T-cell (primary cell): ENCODE measurements at regions not wholly inside any gene's neighbourhood (a gene's known extent, or its start where the extent isn't known, plus 50 kb on each side); places are given as distances from the start of the nearest gene placed in this dataset.

Experiments used
- ATAC-seq, 4 experiments: fragments of 200-7000 bp in 3 of 4; fragments of 150-1000 bp in 1 of 4; cut with Tn5 transposase; replicated peaks in 1 of 4; 1 replicate in 3 of 4; 2 replicates in 1 of 4; pipeline ENCODE4 v1.10.0; 2021; ENCODE audit warnings: moderate library complexity in 3 of 4, mild to moderate bottlenecking in 2 of 4, moderate number of reproducible peaks in 1 of 4
- CTCF ChIA-PET, 2 donors: fragments of 300-600 bp; sonication (Branson Sonifier 250); formaldehyde crosslinking; loops; one replicate each; lab custom pipeline; 2022; ENCODE audit warnings: antibody characterized with exemption in 2 of 2; lab: Charles Lee
- POLR2A ChIA-PET, 2 donors: fragments of 300-600 bp; sonication (Branson Sonifier 250); formaldehyde crosslinking; loops; one replicate each; lab custom pipeline; 2022; ENCODE audit warnings: antibody characterized with exemption in 2 of 2; lab: Charles Lee
- DNase-seq, 35 experiments: peaks; one replicate each; pipeline versions ENCODE4 v3.0.0 to v3.0.0-alpha.2; 2013 to 2023
- H3K27ac ChIP-seq: one replicate; pipeline ENCODE4 v1.5.1; 2013; ENCODE audit warnings: low read length
- H3K27me3 ChIP-seq, 2 experiments: replicated peaks in 1 of 2; 1 replicate in 1 of 2; 2 replicates in 1 of 2; pipeline versions ENCODE4 v1.6.1 to v1.7.0; 2013; ENCODE audit warnings: low read length in 1 of 2, mixed read lengths in 1 of 2; ENCODE audit not compliant: control insufficient read depth in 2 of 2, insufficient read depth in 2 of 2; ENCODE audit errors: extremely low read depth in 1 of 2
- H3K36me3 ChIP-seq, 2 donors: 1 replicate in 1 of 2; 2 replicates in 1 of 2; pipeline versions ENCODE4 v1.6.1 to v1.7.0; 2013; ENCODE audit warnings: low read length in 1 of 2; ENCODE audit not compliant: control insufficient read depth in 2 of 2, insufficient read depth in 1 of 2; ENCODE audit errors: extremely low read depth in 1 of 2
- H3K4me1 ChIP-seq, 2 experiments: 1 replicate in 1 of 2; 2 replicates in 1 of 2; pipeline versions ENCODE4 v1.6.1 to v1.7.0; 2013; ENCODE audit warnings: low read length in 2 of 2, mixed read lengths in 1 of 2; ENCODE audit not compliant: insufficient read depth in 2 of 2, control insufficient read depth in 1 of 2; ENCODE audit errors: extremely low read depth in 1 of 2
- H3K4me3 ChIP-seq, 2 donors: 1 replicate in 1 of 2; 2 replicates in 1 of 2; pipeline versions ENCODE4 v1.5.1 to v1.7.0; 2013; ENCODE audit warnings: mild to moderate bottlenecking in 2 of 2, low read length in 1 of 2, moderate library complexity in 1 of 2; ENCODE audit not compliant: control insufficient read depth in 1 of 2; ENCODE audit errors: extremely low read depth in 1 of 2
- H3K9me3 ChIP-seq: 2 replicates; pipeline ENCODE4 v1.7.0; 2013
- H3K27ac Mint-ChIP-seq, 2 donors: one replicate each; pipeline ENCODE4 v1.8.0; 2020 to 2021; ENCODE audit warnings: mild to moderate bottlenecking in 2 of 2, mixed read lengths in 2 of 2
- H3K27me3 Mint-ChIP-seq, 2 donors: one replicate each; pipeline ENCODE4 v1.8.0; 2021 to 2022; ENCODE audit warnings: mixed read lengths in 2 of 2
- H3K36me3 Mint-ChIP-seq: one replicate; pipeline ENCODE4 v1.8.0; 2021; ENCODE audit warnings: mixed read lengths
- H3K4me1 Mint-ChIP-seq, 3 donors: one replicate each; pipeline ENCODE4 v1.8.0; 2020 to 2022; ENCODE audit warnings: mixed read lengths in 3 of 3, mild to moderate bottlenecking in 1 of 3
- H3K4me3 Mint-ChIP-seq, 3 donors: one replicate each; pipeline ENCODE4 v1.8.0; 2020 to 2022; ENCODE audit warnings: mild to moderate bottlenecking in 3 of 3, mixed read lengths in 3 of 3, moderate library complexity in 3 of 3
- H3K9me3 Mint-ChIP-seq, 3 donors: one replicate each; pipeline ENCODE4 v1.8.0; 2020 to 2022; ENCODE audit warnings: mixed read lengths in 3 of 3
- WGBS: methylation state at CpG from one replicate; pipeline ENCODE4 v1.1.5; 2013; ENCODE audit warnings: missing lambda C conversion rate; ENCODE audit not compliant: insufficient coverage; 5-methylcytosine and 5-hydroxymethylcytosine counted together

DNA sequence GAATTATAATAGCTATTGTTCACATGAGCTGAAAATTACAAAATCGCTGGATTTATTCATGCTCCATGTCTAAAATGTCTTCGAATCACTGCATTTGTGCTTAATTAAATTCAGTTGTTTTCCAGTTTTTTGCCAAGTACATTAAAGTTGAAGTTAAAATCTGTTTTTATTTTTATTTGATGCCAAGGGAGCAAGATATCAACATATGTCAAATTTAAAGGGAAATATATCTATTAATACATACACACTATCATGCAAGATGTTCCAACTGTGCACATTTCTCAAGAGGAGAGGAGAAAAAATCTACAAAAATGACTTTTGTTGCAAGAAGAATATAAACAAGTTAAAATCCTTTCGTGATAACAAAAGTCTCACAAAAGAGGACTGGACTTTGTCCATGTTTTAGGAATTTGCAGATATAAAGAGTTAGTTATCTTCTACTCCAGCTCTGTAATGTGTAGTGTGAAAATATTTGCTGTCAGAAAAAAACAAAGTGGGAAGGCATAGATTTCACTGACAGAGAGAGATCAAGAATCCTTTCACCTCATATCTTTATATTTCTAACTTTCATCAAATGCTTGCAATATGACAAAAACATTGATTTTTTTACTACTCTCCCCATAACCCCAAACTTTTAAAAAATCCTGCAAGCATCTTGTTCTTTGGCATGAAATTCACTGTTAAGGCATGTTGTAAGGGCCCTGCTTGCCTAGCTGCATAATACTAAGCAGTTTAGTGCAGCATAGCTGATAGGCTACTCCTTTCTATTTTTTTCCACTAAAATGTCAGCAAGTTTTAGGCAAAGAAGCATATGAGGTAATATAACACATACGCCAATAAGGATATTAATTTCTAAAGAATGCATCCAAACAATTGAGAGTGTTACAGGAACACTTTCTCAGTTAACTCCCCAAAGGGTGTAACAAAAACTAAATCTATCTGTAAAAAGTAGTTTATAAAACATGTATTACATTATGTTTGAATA lies 340.2 kb upstream of the ADAMTS5 start:
- no peak overlapping the region for H3K4me3 Mint-ChIP-seq
- Histone ChIP-seq H3K27ac (no peak overlapping the region), H3K36me3 (no peaks in the 10 kb centered on the region), H3K4me3 (no peak overlapping the region), H3K27me3 (no peaks in the 10 kb centered on the region), H3K4me1 (no peaks in the 10 kb centered on the region), H3K9me3 (no peaks in the 10 kb centered on the region)
- ATAC-seq: no peak
- no peaks in the 10 kb centered on the region for H3K4me1 Mint-ChIP-seq
- DNase-seq: no peak
- no peak overlapping the region for H3K27ac Mint-ChIP-seq
- no peaks in the 10 kb centered on the region for H3K36me3 Mint-ChIP-seq
- POLR2A ChIA-PET: no interaction called here
- CTCF ChIA-PET: no interaction called here
- H3K9me3 Mint-ChIP-seq: peaks cover 5% of the 10 kb centered on the region in 3 donors
- H3K27me3 Mint-ChIP-seq: no peaks in the 10 kb centered on the region
- 90% methylated on average over 2 of the region's 4 CpGs for WGBS

- Histone ChIP-seq H3K27me3 (no peaks in the 10 kb centered on the region), H3K36me3 (no peaks in the 10 kb centered on the region), H3K27ac (no peak overlapping the region), H3K9me3 (no peaks in the 10 kb centered on the region), H3K4me1 (no peaks in the 10 kb centered on the region), H3K4me3 (no peak overlapping the region)
- Mint-ChIP-seq H3K4me1 (no peaks in the 10 kb centered on the region), H3K9me3 (peaks cover 3 to 7% (median 6%) of the 10 kb centered on the region in 3 donors), H3K27ac (no peak overlapping the region), H3K27me3 (no peaks in the 10 kb centered on the region), H3K36me3 (no peaks in the 10 kb centered on the region), H3K4me3 (no peak overlapping the region)
- ATAC-seq (no peak), DNase-seq (no peak)
- POLR2A ChIA-PET: no interaction called here
- CTCF ChIA-PET: no interaction called here
These were observed 339.3 kb upstream of the ADAMTS5 start for GRCh38 chr21:27306206-27306605.

GRCh38 chr21:27301220-27301619 lies 334.3 kb upstream of the ADAMTS5 start:
- no peaks in the 10 kb centered on the region for H3K4me1 ChIP-seq
- WGBS: no CpG with 5 or more reads among the region's 2 CpGs
- H3K9me3 Mint-ChIP-seq: peaks cover 0 to 21% (median 14%) of the 10 kb centered on the region in 3 donors
- H3K4me3 Mint-ChIP-seq: no peak overlapping the region
- no peak for ATAC-seq
- no peak for DNase-seq
- no peaks in the 10 kb centered on the region for H3K36me3 Mint-ChIP-seq
- CTCF ChIA-PET: no interaction called here
- no peaks in the 10 kb centered on the region for H3K27me3 Mint-ChIP-seq
- no peak overlapping the region for H3K27ac ChIP-seq
- no peaks in the 10 kb centered on the region for H3K27me3 ChIP-seq
- no peak overlapping the region for H3K4me3 ChIP-seq
- no peak overlapping the region for H3K27ac Mint-ChIP-seq
- POLR2A ChIA-PET: no interaction called here
- no peaks in the 10 kb centered on the region for H3K4me1 Mint-ChIP-seq
- H3K36me3 ChIP-seq: no peaks in the 10 kb centered on the region
- H3K9me3 ChIP-seq: no peaks in the 10 kb centered on the region

DNA sequence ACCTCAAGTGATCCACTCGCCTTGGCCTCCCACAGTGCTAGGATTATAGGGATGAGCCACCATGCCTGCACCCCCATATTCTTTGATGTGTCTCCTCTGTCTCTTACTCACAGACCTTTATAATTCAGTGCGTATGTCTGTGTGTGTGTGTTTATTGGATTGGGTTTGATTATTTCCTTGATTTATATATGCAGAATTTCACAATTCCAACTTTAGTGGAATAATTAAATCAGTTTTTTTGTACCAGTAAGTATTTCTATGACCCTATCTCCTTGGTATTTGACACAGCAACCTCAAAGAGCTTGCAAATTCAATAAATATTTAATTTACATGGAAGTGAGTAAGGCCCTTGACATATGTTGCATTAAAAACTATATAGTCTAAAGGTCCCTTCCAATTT lies 333.9 kb upstream of the ADAMTS5 start:
- H3K4me3 ChIP-seq: no peak overlapping the region
- Mint-ChIP-seq H3K4me3 (no peak overlapping the region), H3K27ac (no peak overlapping the region), H3K36me3 (no peaks in the 10 kb centered on the region), H3K27me3 (no peaks in the 10 kb centered on the region), H3K4me1 (no peaks in the 10 kb centered on the region), H3K9me3 (peaks cover 0 to 26% (median 15%) of the 10 kb centered on the region in 3 donors)
- POLR2A ChIA-PET: no interaction called here
- no peak overlapping the region for H3K27ac ChIP-seq
- no peaks in the 10 kb centered on the region for H3K9me3 ChIP-seq
- DNase-seq (no peak), ATAC-seq (no peak)
- WGBS: no CpG with 5 or more reads among the region's 2 CpGs
- CTCF ChIA-PET: no interaction called here
- H3K4me1 ChIP-seq: no peaks in the 10 kb centered on the region
- H3K36me3 ChIP-seq: no peaks in the 10 kb centered on the region
- H3K27me3 ChIP-seq: no peaks in the 10 kb centered on the region

GRCh38 chr21:27298465-27298864 lies 331.6 kb upstream of the ADAMTS5 start:
- ChIA-PET POLR2A (no interaction called here), CTCF (interaction anchor here in 1 of 2 donors (0.6 kb wide), 1 partner anchor 13 kb away, joined by 3 read pairs; no protein-coding TSS in a partner anchor)
- H3K4me3 ChIP-seq: no peak overlapping the region
- H3K27ac ChIP-seq: no peak overlapping the region
- H3K4me1 Mint-ChIP-seq: no peaks in the 10 kb centered on the region
- 50% methylated on average over 1 of the region's 1 CpG for WGBS
- H3K36me3 Mint-ChIP-seq: no peaks in the 10 kb centered on the region
- H3K27ac Mint-ChIP-seq: no peak overlapping the region
- H3K9me3 ChIP-seq: no peaks in the 10 kb centered on the region
- peaks cover 4 to 27% (median 13%) of the 10 kb centered on the region in 3 donors for H3K9me3 Mint-ChIP-seq
- H3K36me3 ChIP-seq: no peaks in the 10 kb centered on the region
- H3K27me3 Mint-ChIP-seq: no peaks in the 10 kb centered on the region
- DNase-seq (no peak), ATAC-seq (no peak)
- H3K4me3 Mint-ChIP-seq: no peak overlapping the region
- no peaks in the 10 kb centered on the region for H3K4me1 ChIP-seq
- H3K27me3 ChIP-seq: no peaks in the 10 kb centered on the region

DNA sequence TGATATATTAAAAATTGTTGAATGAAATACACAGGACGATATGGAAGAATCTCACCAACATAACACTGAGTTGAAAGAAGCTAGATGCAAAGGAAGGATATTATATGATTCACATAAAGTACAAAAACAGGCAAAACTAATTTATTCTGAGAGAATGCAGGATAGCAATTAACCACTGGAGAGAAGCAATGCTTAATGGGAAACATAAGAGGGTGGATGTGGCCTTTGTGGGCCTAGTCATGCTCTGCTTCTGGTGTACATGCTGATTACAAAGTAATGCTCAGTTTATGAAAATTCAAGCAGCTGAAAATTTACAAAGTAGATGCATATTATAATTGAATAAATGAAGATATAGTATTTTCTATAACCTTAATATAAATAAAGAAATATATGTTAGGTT lies 326.4 kb upstream of the ADAMTS5 start:
- Mint-ChIP-seq H3K4me3 (no peak overlapping the region), H3K36me3 (no peaks in the 10 kb centered on the region), H3K27ac (no peak overlapping the region), H3K27me3 (no peaks in the 10 kb centered on the region), H3K4me1 (no peaks in the 10 kb centered on the region), H3K9me3 (peaks cover 4 to 22% (median 13%) of the 10 kb centered on the region in 3 donors)
- DNase-seq (no peak), ATAC-seq (no peak)
- WGBS: no CpG with 5 or more reads among the region's 1 CpG
- Histone ChIP-seq H3K9me3 (peaks cover 2% of the 10 kb centered on the region), H3K4me1 (no peaks in the 10 kb centered on the region), H3K27ac (no peak overlapping the region), H3K4me3 (no peak overlapping the region), H3K36me3 (no peaks in the 10 kb centered on the region), H3K27me3 (no peaks in the 10 kb centered on the region)
- CTCF ChIA-PET: no interaction called here
- POLR2A ChIA-PET: no interaction called here
